HG02938 (cell line): ENCODE measurements at regions not wholly inside any gene's neighbourhood (a gene's known extent, or its start where the extent isn't known, plus 50 kb on each side); places are given as distances from the start of the nearest gene placed in this dataset.

Experiments
- ATAC-seq: cut with Tn5 transposase; IDR thresholded peaks from one replicate; pipeline ENCODE4 v1.9.1; 2021; ENCODE audit warnings: mild to moderate bottlenecking, moderate library complexity; ENCODE audit not compliant: unreplicated experiment

GRCh38 chr1:229075716-229076115 lies 195.2 kb upstream of the RAB4A start:
- no peak for ATAC-seq

- no peak for ATAC-seq
Measured at GRCh38 chr1:229076195-229076594, 194.7 kb upstream of the RAB4A start.

GRCh38 chr1:229079016-229079595 lies 191.8 kb upstream of the RAB4A start:
- no peak for ATAC-seq

- no peak for ATAC-seq
Measured at GRCh38 chr1:229080361-229080760, 190.6 kb upstream of the RAB4A start.

GRCh38 chr1:229085291-229085690 lies 185.6 kb upstream of the RAB4A start:
- ATAC-seq, result no peak

- ATAC-seq, result no peak
Measured at GRCh38 chr1:229086091-229086490, 184.8 kb upstream of the RAB4A start.

- no peak for ATAC-seq
Measured at GRCh38 chr1:229086686-229087085, 184.2 kb upstream of the RAB4A start.

- no peak for ATAC-seq
Measured at GRCh38 chr1:229087339-229087738, 183.6 kb upstream of the RAB4A start.

- ATAC-seq, result no peak
Measured at GRCh38 chr1:229087906-229088305, 183.0 kb upstream of the RAB4A start.

- ATAC-seq, result no peak
Measured at GRCh38 chr1:229088711-229089110, 182.2 kb upstream of the RAB4A start.

- ATAC-seq, result no peak
Measured at GRCh38 chr1:229089586-229090208, 181.2 kb upstream of the RAB4A start.

GRCh38 chr1:229091721-229092136 lies 179.2 kb upstream of the RAB4A start:
- no peak for ATAC-seq

GRCh38 chr1:229092377-229093237 lies 178.3 kb upstream of the RAB4A start:
- ATAC-seq, result no peak

GRCh38 chr1:229093238-229093540 lies 177.7 kb upstream of the RAB4A start:
- no peak for ATAC-seq

- no peak for ATAC-seq
Measured at GRCh38 chr1:229093609-229094336, 177.1 kb upstream of the RAB4A start.

GRCh38 chr1:229094476-229095311 lies 176.2 kb upstream of the RAB4A start:
- no peak for ATAC-seq

- ATAC-seq, result no peak
Measured at GRCh38 chr1:229095325-229095724, 175.6 kb upstream of the RAB4A start.

GRCh38 chr1:229097356-229097755 lies 173.6 kb upstream of the RAB4A start:
- ATAC-seq, result no peak

GRCh38 chr1:229098361-229098760 lies 172.6 kb upstream of the RAB4A start:
- ATAC-seq, result no peak

- ATAC-seq, result no peak
Measured at GRCh38 chr1:229098903-229099578, 171.9 kb upstream of the RAB4A start.
